Mesenchymal stem cell (in vitro differentiated cells and primary cell): ENCODE measurements at regions not wholly inside any gene's neighbourhood (a gene's known extent, or its start where the extent isn't known, plus 50 kb on each side); places are given as distances from the start of the nearest gene placed in this dataset.
"Not testable (repeated sequence)": the region's sequence is repeated elsewhere in the genome, so short reads cannot be mapped to it uniquely, and the experiment has no call there.

Source experiments
- DNase-seq: peaks from one replicate; pipeline ENCODE4 v3.0.0-alpha.2; 2013
- H2AFZ ChIP-seq: one replicate; pipeline ENCODE4 v1.6.1; 2013; ENCODE audit warnings: low read depth, mild to moderate bottlenecking, control low read depth, inconsistent platforms, low read length, moderate library complexity
- H2AK5ac ChIP-seq: 2 replicates; pipeline ENCODE4 v1.6.1; 2013; ENCODE audit warnings: low read length, moderate library complexity, mild to moderate bottlenecking, inconsistent platforms; ENCODE audit not compliant: severe bottlenecking
- H2BK120ac ChIP-seq: one replicate; pipeline ENCODE4 v1.6.1; 2013; ENCODE audit warnings: low read depth, mild to moderate bottlenecking, inconsistent platforms, low read length, moderate library complexity
- H2BK12ac ChIP-seq, 2 experiments: one replicate each; pipeline ENCODE4 v1.6.1; 2013; ENCODE audit warnings: inconsistent platforms in 2 of 2, low read length in 2 of 2, mild to moderate bottlenecking in 2 of 2, moderate library complexity in 2 of 2, control low read depth in 1 of 2
- H2BK15ac ChIP-seq: one replicate; pipeline ENCODE4 v1.6.1; 2013; ENCODE audit warnings: mild to moderate bottlenecking, low read depth, inconsistent platforms; ENCODE audit not compliant: poor library complexity, severe bottlenecking
- H2BK5ac ChIP-seq: 2 replicates; pipeline ENCODE4 v1.6.1; 2013; ENCODE audit warnings: low read depth, mild to moderate bottlenecking, low read length, control low read depth, inconsistent platforms; ENCODE audit not compliant: poor library complexity, severe bottlenecking
- H3K14ac ChIP-seq, 2 experiments: one replicate each; pipeline ENCODE4 v1.6.1; 2013; ENCODE audit warnings: inconsistent platforms in 2 of 2, low read length in 2 of 2, control low read depth in 1 of 2, mild to moderate bottlenecking in 1 of 2, moderate library complexity in 1 of 2
- H3K18ac ChIP-seq, 2 experiments: one replicate each; pipeline ENCODE4 v1.6.1; 2013; ENCODE audit warnings: inconsistent platforms in 2 of 2, low read length in 2 of 2, control low read depth in 1 of 2, low read depth in 1 of 2, mild to moderate bottlenecking in 1 of 2
- H3K23ac ChIP-seq, 2 experiments: one replicate each; pipeline ENCODE4 v1.6.1; 2013; ENCODE audit warnings: inconsistent platforms in 2 of 2, low read length in 2 of 2, mild to moderate bottlenecking in 2 of 2, moderate library complexity in 2 of 2, control low read depth in 1 of 2
- H3K27ac ChIP-seq: 2 replicates; pipeline ENCODE4 v1.5.1; 2013; ENCODE audit warnings: mild to moderate bottlenecking, moderate library complexity, low read length, control low read depth, inconsistent platforms; ENCODE audit not compliant: poor library complexity, severe bottlenecking
- H3K27me3 ChIP-seq, 2 experiments: 2 replicates each; pipeline versions ENCODE4 v1.6.1 to v1.7.0; 2013; ENCODE audit warnings: low read length in 2 of 2, mild to moderate bottlenecking in 2 of 2, moderate library complexity in 2 of 2, control low read depth in 1 of 2, inconsistent platforms in 1 of 2; ENCODE audit not compliant: control insufficient read depth in 1 of 2, insufficient read depth in 1 of 2
- H3K36me3 ChIP-seq, 2 experiments: 2 replicates each; pipeline versions ENCODE4 v1.6.1 to v1.7.0; 2013; ENCODE audit warnings: low read length in 2 of 2, control low read depth in 1 of 2, inconsistent platforms in 1 of 2, low read depth in 1 of 2, mild to moderate bottlenecking in 1 of 2; ENCODE audit not compliant: insufficient read depth in 2 of 2, control insufficient read depth in 1 of 2
- H3K4ac ChIP-seq, 2 experiments: one replicate each; pipeline ENCODE4 v1.6.1; 2013; ENCODE audit warnings: inconsistent platforms in 2 of 2, low read length in 2 of 2, mild to moderate bottlenecking in 2 of 2, moderate library complexity in 2 of 2, control low read depth in 1 of 2, low read depth in 1 of 2
- H3K4me1 ChIP-seq: 2 replicates; pipeline ENCODE4 v1.6.1; 2013; ENCODE audit warnings: low read depth, low read length, control low read depth; ENCODE audit not compliant: control insufficient read depth, insufficient read depth
- H3K4me2 ChIP-seq: 2 replicates; pipeline ENCODE4 v1.6.1; 2013; ENCODE audit warnings: low read length, mild to moderate bottlenecking, inconsistent platforms; ENCODE audit not compliant: poor library complexity, severe bottlenecking
- H3K4me3 ChIP-seq, 2 experiments: 2 replicates each; pipeline versions ENCODE4 v1.5.1 to v1.7.0; 2013; ENCODE audit warnings: low read length in 2 of 2, mild to moderate bottlenecking in 2 of 2, control low read depth in 1 of 2, low read depth in 1 of 2; ENCODE audit not compliant: insufficient read depth in 1 of 2
- H3K79me1 ChIP-seq: replicated peaks from 2 replicates; pipeline ENCODE4 v1.6.1; 2013; ENCODE audit warnings: mild to moderate bottlenecking, control low read depth, low read length, inconsistent platforms; ENCODE audit not compliant: poor library complexity, severe bottlenecking
- H3K9ac ChIP-seq: 2 replicates; pipeline ENCODE4 v1.7.0; 2013; ENCODE audit warnings: mild to moderate bottlenecking, low read length, moderate library complexity
- H3K9me3 ChIP-seq: 2 replicates; pipeline ENCODE4 v1.7.0; 2013; ENCODE audit warnings: mild to moderate bottlenecking, low read length; ENCODE audit not compliant: control insufficient read depth
- H4K8ac ChIP-seq: one replicate; pipeline ENCODE4 v1.6.1; 2013; ENCODE audit warnings: inconsistent platforms, mild to moderate bottlenecking, low read length, moderate library complexity
- H4K91ac ChIP-seq: one replicate; pipeline ENCODE4 v1.6.1; 2013; ENCODE audit warnings: mild to moderate bottlenecking, low read length, inconsistent platforms
- WGBS: methylation state at CpG from one replicate; pipeline ENCODE4 v1.1.7; 2013; ENCODE audit warnings: mixed read lengths; 5-methylcytosine and 5-hydroxymethylcytosine counted together

GRCh38 chr13:50290186-50290585 lies 274.9 kb downstream of the KCNRG start:
- no peaks in the 10 kb centered on the region for H3K4me1 ChIP-seq
- 100% methylated on average over 1 of the region's 1 CpG for WGBS
- no peaks in the 10 kb centered on the region for H3K36me3 ChIP-seq
- no peak overlapping the region for H3K18ac ChIP-seq
- H2AFZ ChIP-seq = no peak overlapping the region
- H4K8ac ChIP-seq = no peak overlapping the region
- no peak overlapping the region for H2BK5ac ChIP-seq
- H3K14ac ChIP-seq = no peak overlapping the region
- H3K79me1 ChIP-seq = no peaks in the 10 kb centered on the region
- H3K27me3 ChIP-seq = no peaks in the 10 kb centered on the region
- no peak for DNase-seq
- H3K4ac ChIP-seq = no peak overlapping the region
- no peak overlapping the region for H2BK120ac ChIP-seq
- H2BK12ac ChIP-seq = no peak overlapping the region
- H3K4me2 ChIP-seq = no peak overlapping the region
- H2BK15ac ChIP-seq = no peak overlapping the region
- H3K9me3 ChIP-seq = no peaks in the 10 kb centered on the region
- no peak overlapping the region for H3K23ac ChIP-seq
- H2AK5ac ChIP-seq = no peak overlapping the region
- H3K27ac ChIP-seq = no peak overlapping the region
- H3K9ac ChIP-seq = no peak overlapping the region
- H3K4me3 ChIP-seq = no peak overlapping the region
- no peak overlapping the region for H4K91ac ChIP-seq

DNA sequence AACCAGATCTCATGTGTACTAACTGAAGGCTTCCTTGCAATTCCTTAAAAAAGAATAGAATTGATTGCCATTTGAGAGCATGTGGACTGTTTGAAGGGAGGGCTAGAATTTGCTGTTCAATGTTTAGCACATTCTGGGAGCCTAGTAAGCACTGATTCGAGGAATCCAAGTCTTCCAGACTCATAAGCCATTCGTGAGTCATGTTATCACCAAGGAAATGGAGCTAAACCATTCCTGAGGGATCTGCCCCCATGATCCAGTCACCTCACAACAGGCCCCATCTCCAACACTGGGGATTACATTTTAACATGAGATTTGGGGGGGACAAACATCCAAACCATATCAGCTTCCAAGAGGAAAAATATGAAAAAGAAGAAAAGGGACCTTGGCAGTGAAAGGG lies 276.4 kb downstream of the KCNRG start:
- 58% methylated on average over 2 of the region's 2 CpGs for WGBS
- Histone ChIP-seq H3K9ac (peak overlapping the region; percentile 27), H4K91ac (no peak overlapping the region), H2BK120ac (no peak overlapping the region), H3K27ac (no peak overlapping the region), H3K4ac (no peak overlapping the region), H3K9me3 (no peaks in the 10 kb centered on the region), H3K36me3 (no peaks in the 10 kb centered on the region), H2AFZ (no peak overlapping the region), H3K4me3 (no peak overlapping the region), H3K18ac (no peak overlapping the region), H4K8ac (no peak overlapping the region), H3K4me2 (no peak overlapping the region), H3K27me3 (no peaks in the 10 kb centered on the region), H3K14ac (no peak overlapping the region), H3K79me1 (no peaks in the 10 kb centered on the region), H3K23ac (no peak overlapping the region), H2BK12ac (no peak overlapping the region), H3K4me1 (no peaks in the 10 kb centered on the region), H2AK5ac (no peak overlapping the region), H2BK5ac (no peak overlapping the region), H2BK15ac (no peak overlapping the region)
- no peak for DNase-seq

DNA sequence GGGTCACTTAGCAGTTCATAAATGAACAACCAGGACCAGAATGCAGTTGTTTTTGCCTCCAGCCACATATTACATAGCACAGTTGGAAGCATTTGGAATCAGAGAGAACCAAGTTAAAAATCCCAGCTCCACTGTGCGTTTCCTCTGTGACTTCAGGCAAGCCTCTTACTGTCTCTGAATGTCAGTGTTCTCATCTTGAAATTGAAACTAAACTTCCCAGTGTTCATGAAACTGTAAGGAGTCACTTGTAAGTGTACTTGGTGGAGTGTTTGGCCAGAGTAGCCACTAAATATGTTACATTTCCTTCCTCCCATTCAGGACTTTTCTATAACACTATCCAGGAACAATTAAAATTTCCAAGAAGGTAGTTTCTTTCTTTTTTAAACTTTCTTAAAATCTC lies 276.8 kb downstream of the KCNRG start:
- no peak overlapping the region for H2BK12ac ChIP-seq

DNA sequence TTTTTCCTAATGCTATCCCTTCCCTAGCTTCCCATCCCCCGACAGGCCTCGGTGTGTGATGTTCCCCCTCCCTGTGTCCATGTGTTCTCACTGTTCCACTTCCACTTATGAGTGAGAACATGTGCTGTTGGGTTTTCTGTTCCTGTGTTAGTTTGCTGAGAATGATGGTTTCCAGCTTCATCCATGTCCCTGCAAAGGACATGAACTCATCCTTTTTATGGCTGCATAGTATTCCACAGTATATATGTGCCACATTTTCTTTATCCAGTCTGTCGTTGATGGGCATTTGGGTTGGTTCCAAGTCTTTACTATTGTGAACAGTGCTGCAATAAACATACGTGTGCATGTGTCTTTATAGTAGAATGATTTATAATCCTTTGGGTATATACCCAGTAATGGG lies 279.2 kb downstream of the KCNRG start:
- H4K91ac ChIP-seq, H4K8ac ChIP-seq, H3K9me3 ChIP-seq, H2AFZ ChIP-seq, H3K27ac ChIP-seq, H2BK120ac ChIP-seq, H3K14ac ChIP-seq, H2BK15ac ChIP-seq, H3K23ac ChIP-seq, H3K4me2 ChIP-seq, H2BK5ac ChIP-seq, H3K9ac ChIP-seq, H3K4me3 ChIP-seq, H2AK5ac ChIP-seq, H3K79me1 ChIP-seq, DNase-seq, H3K4ac ChIP-seq, H2BK12ac ChIP-seq, H3K18ac ChIP-seq, H3K36me3 ChIP-seq, H3K27me3 ChIP-seq, H3K4me1 ChIP-seq: not testable (repeated sequence)
- WGBS = 100% methylated on average over 4 of the region's 4 CpGs

More for the DNA sequence above, 276.8 kb downstream of the KCNRG start:
- Histone ChIP-seq H2AK5ac (no peak overlapping the region), H3K23ac (no peak overlapping the region), H3K9ac (peak overlapping the region; percentile 27), H3K36me3 (no peaks in the 10 kb centered on the region), H3K79me1 (no peaks in the 10 kb centered on the region), H2BK15ac (no peak overlapping the region), H2AFZ (no peak overlapping the region), H3K4me3 (no peak overlapping the region), H3K4me2 (no peak overlapping the region), H2BK120ac (no peak overlapping the region), H4K91ac (no peak overlapping the region), H3K14ac (no peak overlapping the region), H3K18ac (no peak overlapping the region), H3K9me3 (no peaks in the 10 kb centered on the region), H2BK5ac (no peak overlapping the region), H3K4me1 (no peaks in the 10 kb centered on the region), H3K27ac (no peak overlapping the region), H4K8ac (no peak overlapping the region), H3K27me3 (no peaks in the 10 kb centered on the region), H3K4ac (no peak overlapping the region)
- DNase-seq = peak; percentile 23
- WGBS = 100% methylated on average over 1 of the region's 1 CpG
